HCT116 (cell line): ENCODE measurements at regions not wholly inside any gene's neighbourhood (a gene's known extent, or its start where the extent isn't known, plus 50 kb on each side); places are given as distances from the start of the nearest gene placed in this dataset.

ENCODE experiments used
- CBX3 ChIP-seq: IDR thresholded peaks from 2 replicates; pipeline ENCODE4 v1.6.1; 2012; ENCODE audit warnings: low read depth
- CTCF ChIP-seq, 3 experiments: fragments of 200-600 bp in 1 of 3; sonication (generic) in 1 of 3; IDR thresholded peaks in 2 of 3; conservative IDR thresholded peaks in 1 of 3; 2 replicates each; pipeline ENCODE4 v1.5.1; 2012 to 2017; ENCODE audit warnings: low read depth in 2 of 3, low read length in 2 of 3, antibody characterized with exemption in 1 of 3, borderline replicate concordance in 1 of 3, control low read depth in 1 of 3, mild to moderate bottlenecking in 1 of 3, mixed read lengths in 1 of 3, mixed run types in 1 of 3, moderate library complexity in 1 of 3; ENCODE audit not compliant: insufficient read depth in 1 of 3
- EZH2phosphoT487 ChIP-seq: fragments of 200-600 bp; IDR thresholded peaks from 2 replicates; pipeline ENCODE4 v1.6.1; 2018; ENCODE audit warnings: antibody characterized with exemption, borderline replicate concordance
- JUND ChIP-seq: IDR thresholded peaks from 2 replicates; pipeline ENCODE4 v1.6.1; 2012
- POLR2A ChIP-seq: IDR thresholded peaks from 2 replicates; pipeline ENCODE4 v1.7.0; 2011; ENCODE audit warnings: borderline replicate concordance; ENCODE audit not compliant: insufficient read depth, insufficient read length; ENCODE audit errors: extremely low read depth
- RAD21 ChIP-seq: IDR thresholded peaks from 2 replicates; pipeline ENCODE4 v1.6.1; 2012; ENCODE audit warnings: low read depth, mild to moderate bottlenecking
- SRF ChIP-seq: IDR thresholded peaks from 2 replicates; pipeline ENCODE4 v1.6.1; 2012; ENCODE audit warnings: low read depth
- ZBTB33 ChIP-seq: IDR thresholded peaks from 2 replicates; pipeline ENCODE4 v1.6.1; 2011; ENCODE audit warnings: mild to moderate bottlenecking, low read length, moderate library complexity; ENCODE audit not compliant: insufficient replicate concordance; ENCODE audit errors: extremely low read depth

- TF ChIP-seq POLR2A (no peak), ZBTB33 (no peak), CTCF (IDR thresholded peaks at IDR 0.05 in 2 of 3, conservative IDR thresholded peaks at IDR 0.05 in 1 of 3; ENCODE audit: borderline replicate concordance in 1 of 3, insufficient read depth in 1 of 3, low read depth in 2 of 3, low read length in 2 of 3) (no peak), RAD21 (no peak), SRF (no peak), JUND (no peak), CBX3 (no peak), EZH2phosphoT487 (no peak)
These were observed 275.3 kb downstream of the PSAT1 start for GRCh38 chr9:78572266-78572665.
